ENCODE measurements at regions not wholly inside any gene's neighbourhood (a gene's known extent, or its start where the extent isn't known, plus 50 kb on each side); places are given as distances from the start of the nearest gene placed in this dataset.

- intact Hi-C loops (cut with micrococcal nuclease), result no loop called here
- H3K9me3 ChIP-seq (replicated peaks; ENCODE audit: control insufficient read depth, insufficient read depth, low read depth, low read length), result no peaks in the 10 kb centered on the region
- DNase-seq (ENCODE audit: extremely low read depth in 1 of 4, low spot score in 3 of 4) (no peak), ATAC-seq (no peak), FAIRE-seq (no peak)
- H3K79me2 ChIP-seq (ENCODE audit: control insufficient read depth, insufficient read depth, low read length), result no peaks in the 10 kb centered on the region
- no peaks in the 10 kb centered on the region for H3K9me1 ChIP-seq (ENCODE audit: control insufficient read depth, insufficient read depth, low read length)
- in situ Hi-C loops (cut with MboI), result no loop called here
- TF ChIP-seq CHD1 (IDR thresholded peaks at IDR 0.05; ENCODE audit: low read length) (no peak), TRIM28 (IDR thresholded peaks at IDR 0.05) (no peak), ZNF449 (CRISPR knock-in tag; IDR thresholded peaks at IDR 0.05) (no peak), RFX7 (CRISPR knock-in tag; IDR thresholded peaks at IDR 0.05) (no peak), RHOXF2B (CRISPR knock-in tag; conservative IDR thresholded peaks at IDR 0.05) (no peak)
- H3K4me3 ChIP-seq, result no peak overlapping the region
- no peak overlapping the region for H2AFZ ChIP-seq (ENCODE audit: low read depth, low read length)
- ChIA-PET POLR2A (no interaction called here), CTCF (ENCODE audit: low intra/inter-chr PET ratio) (no interaction called here)
- no peaks in the 10 kb centered on the region for H3K4me1 ChIP-seq (replicated peaks in 1 of 2; ENCODE audit: control insufficient read depth in 2 of 2, insufficient read depth in 2 of 2, low read length in 2 of 2)
- 0% methylated on average over 2 of the region's 2 CpGs for WGBS (ENCODE audit: insufficient coverage, low coverage, missing lambda C conversion rate)
- BruUV-seq (replicated peaks), result no TSS peak
- no peak overlapping the region for H3K4me2 ChIP-seq (ENCODE audit: insufficient read depth, low read length)
- H3K36me3 ChIP-seq (ENCODE audit: control insufficient read depth, insufficient read depth, low read length), result no peaks in the 10 kb centered on the region
- peaks cover 6 to 35% of the 10 kb centered on the region in 2 experiments for H3K27me3 ChIP-seq (ENCODE audit: control insufficient read depth in 2 of 2, insufficient read depth in 2 of 2, low read length in 2 of 2)
- H3K27ac ChIP-seq (ENCODE audit: extremely low read depth, low read depth, low read length), result no peak overlapping the region
- no peak overlapping the region for H3K9ac ChIP-seq (ENCODE audit: insufficient read depth in 1 of 2, low read depth in 2 of 2, low read length in 2 of 2)
- H4K20me1 ChIP-seq (replicated peaks; ENCODE audit: control insufficient read depth, insufficient read depth, low read length), result no peaks in the 10 kb centered on the region
Observed at GRCh38 chr2:134087371-134087921, 166.4 kb upstream of the MGAT5 start.

- Histone ChIP-seq H3K36me3 (ENCODE audit: control insufficient read depth, insufficient read depth, low read length) (no peaks in the 10 kb centered on the region), H3K9me3 (replicated peaks; ENCODE audit: control insufficient read depth, insufficient read depth, low read depth, low read length) (no peaks in the 10 kb centered on the region), H2AFZ (ENCODE audit: low read depth, low read length) (no peak overlapping the region), H3K9ac (ENCODE audit: insufficient read depth in 1 of 2, low read depth in 2 of 2, low read length in 2 of 2) (no peak overlapping the region), H3K4me2 (ENCODE audit: insufficient read depth, low read length) (no peak overlapping the region), H3K4me3 (no peak overlapping the region), H3K27ac (ENCODE audit: extremely low read depth, low read depth, low read length) (no peak overlapping the region), H3K79me2 (ENCODE audit: control insufficient read depth, insufficient read depth, low read length) (no peaks in the 10 kb centered on the region), H3K9me1 (ENCODE audit: control insufficient read depth, insufficient read depth, low read length) (no peaks in the 10 kb centered on the region), H4K20me1 (replicated peaks; ENCODE audit: control insufficient read depth, insufficient read depth, low read length) (no peaks in the 10 kb centered on the region), H3K27me3 (ENCODE audit: control insufficient read depth in 2 of 2, insufficient read depth in 2 of 2, low read length in 2 of 2) (peaks cover 6 to 26% of the 10 kb centered on the region in 2 experiments; a peak in 4 of 5 replicates), H3K4me1 (replicated peaks in 1 of 2; ENCODE audit: control insufficient read depth in 2 of 2, insufficient read depth in 2 of 2, low read length in 2 of 2) (no peaks in the 10 kb centered on the region)
- 0% methylated on average over 2 of the region's 2 CpGs for WGBS (ENCODE audit: insufficient coverage, low coverage, missing lambda C conversion rate)
- ChIA-PET CTCF (ENCODE audit: low intra/inter-chr PET ratio) (no interaction called here), POLR2A (interaction anchor here (0.7 kb wide), 1 partner anchor 364 kb away, joined by 3 read pairs; no protein-coding TSS in a partner anchor)
- ATAC-seq (no peak), FAIRE-seq (no peak), DNase-seq (ENCODE audit: extremely low read depth in 1 of 4, low spot score in 3 of 4) (no peak)
- no TSS peak for BruUV-seq (replicated peaks)
- intact Hi-C loops (cut with micrococcal nuclease), result no loop called here
- in situ Hi-C loops (cut with MboI), result no loop called here
- no peak for TF ChIP-seq POLR2AphosphoS5 (IDR thresholded peaks at IDR 0.05; ENCODE audit: control insufficient read depth, insufficient read depth, low read depth, low read length)
- no peak for TF ChIP-seq HNRNPUL1 (IDR thresholded peaks at IDR 0.05; ENCODE audit: low read length)
- TF ChIP-seq ZNF316 (IDR thresholded peaks at IDR 0.05), result no peak
- no peak for TF ChIP-seq KHSRP (IDR thresholded peaks at IDR 0.05)
- TF ChIP-seq ZFP91 (CRISPR knock-in tag; IDR thresholded peaks at IDR 0.05), result no peak
- no peak for TF ChIP-seq SMAD1 (IDR thresholded peaks at IDR 0.05; ENCODE audit: low read depth, low read length, partially characterized antibody)
- TF ChIP-seq NBN (IDR thresholded peaks at IDR 0.05; ENCODE audit: low read depth), result no peak
- TF ChIP-seq SNIP1 (IDR thresholded peaks at IDR 0.05; ENCODE audit: low read depth), result no peak
- no peak for TF ChIP-seq MTA1 (IDR thresholded peaks at IDR 0.05; ENCODE audit: borderline replicate concordance)
- TF ChIP-seq IRF2 (CRISPR knock-in tag; IDR thresholded peaks at IDR 0.05), result no peak
- no peak for TF ChIP-seq MYC (IDR thresholded peaks at IDR 0.05; ENCODE audit: low read depth, low read length)
- TF ChIP-seq MYC (CRISPR knock-in tag; IDR thresholded peaks at IDR 0.05; ENCODE audit: borderline replicate concordance, low read depth), result no peak
Observed at GRCh38 chr2:134089454-134089853, 164.4 kb upstream of the MGAT5 start.
